ENCODE measurements at regions not wholly inside any gene's neighbourhood (a gene's known extent, or its start where the extent isn't known, plus 50 kb on each side); places are given as distances from the start of the nearest gene placed in this dataset.
"Not testable (repeated sequence)": the region's sequence is repeated elsewhere in the genome, so short reads cannot be mapped to it uniquely, and the experiment has no call there.

DNA sequence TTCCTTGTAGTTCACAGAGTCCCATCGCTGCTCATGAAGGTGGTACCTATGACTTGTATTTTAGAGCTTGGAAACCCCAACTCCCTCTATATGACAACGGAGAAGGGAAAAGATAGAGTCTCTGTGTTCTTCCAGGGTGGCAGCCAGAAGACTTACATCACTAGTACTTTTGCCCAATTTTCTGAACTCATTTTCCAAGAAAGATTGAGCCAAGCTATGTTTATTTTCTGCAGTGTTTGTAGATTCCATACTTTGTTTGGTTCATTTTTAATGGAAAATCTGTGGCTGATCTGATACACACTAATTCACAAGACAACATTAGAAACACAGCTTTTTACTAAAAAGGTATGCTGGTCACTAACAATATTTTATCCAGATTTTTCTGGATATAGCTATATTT is 60.2 kb upstream of the ATP5MC3 start:
- H3K4me3 ChIP-seq (ENCODE audit: low read length) = no peak overlapping the region
- intact Hi-C loops (cut with DNase I) = no loop called here
- H3K4me1 ChIP-seq (ENCODE audit: control insufficient read depth, insufficient read depth, low read length) = no peaks in the 10 kb centered on the region
- ATAC-seq (no peak), DNase-seq (no peak)
- no peaks in the 10 kb centered on the region for H3K27me3 ChIP-seq (ENCODE audit: control insufficient read depth, insufficient read depth)
- 80% methylated on average over 2 of the region's 2 CpGs for WGBS
- H3K9me3 ChIP-seq (ENCODE audit: control insufficient read depth, low read length) = no peaks in the 10 kb centered on the region
- no peak overlapping the region for H3K27ac ChIP-seq (ENCODE audit: low read length)

DNA sequence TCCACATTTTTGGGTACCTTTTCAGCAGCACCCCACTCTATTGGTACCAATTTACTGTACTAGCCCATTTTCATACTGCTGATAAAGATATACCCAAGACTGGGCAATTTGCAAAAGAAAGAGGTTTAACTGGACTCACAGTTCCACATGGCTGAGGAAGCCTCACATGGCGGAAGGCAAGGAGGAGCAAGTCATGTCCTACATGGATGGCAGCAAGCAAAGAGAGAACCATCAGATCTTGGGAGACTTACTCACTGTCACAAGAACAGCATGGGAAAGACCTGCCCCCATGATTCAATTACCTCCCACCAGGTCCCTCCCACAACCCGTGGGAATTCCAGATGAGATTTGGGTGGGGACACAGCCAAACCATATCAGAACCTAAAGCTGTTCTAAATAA is 58.5 kb upstream of the ATP5MC3 start:
- DNase-seq; H3K9me3 ChIP-seq (ENCODE audit: control insufficient read depth, low read length); H3K4me3 ChIP-seq (ENCODE audit: low read length); ATAC-seq; H3K4me1 ChIP-seq (ENCODE audit: control insufficient read depth, insufficient read depth, low read length); H3K27me3 ChIP-seq (ENCODE audit: control insufficient read depth, insufficient read depth); H3K27ac ChIP-seq (ENCODE audit: low read length); intact Hi-C loops (cut with DNase I): not testable (repeated sequence)
- WGBS = 91% methylated on average over 2 of the region's 2 CpGs

DNA sequence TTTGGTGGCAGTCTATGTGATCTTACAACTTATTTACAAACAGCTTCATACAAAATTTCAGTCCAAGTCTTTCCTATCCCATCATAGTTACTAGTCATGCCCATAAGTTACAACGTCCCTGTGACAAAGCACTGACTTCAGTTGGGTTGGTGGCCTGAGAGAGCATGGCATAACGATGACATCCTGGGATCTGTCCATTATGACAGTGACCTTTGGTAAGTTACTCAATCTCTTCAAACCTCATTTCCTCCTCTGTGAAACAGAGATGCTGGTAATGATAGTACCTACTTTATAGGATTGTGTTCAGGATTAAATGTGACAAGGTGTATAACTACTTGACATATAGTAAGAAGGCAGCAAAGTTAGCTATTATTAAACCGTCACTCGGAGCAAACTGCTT is 55.4 kb upstream of the ATP5MC3 start:
- WGBS = 84% methylated on average over 4 of the region's 4 CpGs
- no peak for DNase-seq
- H3K9me3 ChIP-seq (ENCODE audit: control insufficient read depth, low read length) = no peaks in the 10 kb centered on the region
- H3K4me1 ChIP-seq (ENCODE audit: control insufficient read depth, insufficient read depth, low read length) = no peaks in the 10 kb centered on the region
- no peak for ATAC-seq
- H3K27me3 ChIP-seq (ENCODE audit: control insufficient read depth, insufficient read depth) = no peaks in the 10 kb centered on the region
- no peak overlapping the region for H3K27ac ChIP-seq (ENCODE audit: low read length)
- no peak overlapping the region for H3K4me3 ChIP-seq (ENCODE audit: low read length)
- intact Hi-C loops (cut with DNase I) = no loop called here

DNA sequence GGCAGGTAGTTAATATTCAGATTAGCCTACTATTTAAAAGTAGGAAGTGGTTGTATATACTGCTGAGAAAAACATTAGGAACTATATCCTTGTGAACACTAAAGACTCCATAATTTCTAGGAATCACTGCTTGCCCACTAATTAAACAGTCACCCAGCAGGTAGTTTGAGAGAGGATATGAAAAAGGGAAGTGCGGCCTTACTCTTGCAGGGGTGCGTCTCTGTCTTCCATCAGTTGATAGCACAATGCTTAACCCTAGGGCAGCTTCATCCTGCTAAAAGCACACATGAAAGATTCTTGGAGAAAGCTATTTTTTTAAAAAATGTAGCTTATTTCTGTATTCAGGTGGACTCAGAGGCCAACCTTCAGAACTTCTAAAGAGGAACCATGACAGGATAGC is 53.1 kb upstream of the ATP5MC3 start:
- Histone ChIP-seq H3K27me3 (ENCODE audit: control insufficient read depth, insufficient read depth) (no peaks in the 10 kb centered on the region), H3K4me1 (ENCODE audit: control insufficient read depth, insufficient read depth, low read length) (no peaks in the 10 kb centered on the region), H3K4me3 (ENCODE audit: low read length) (no peak overlapping the region), H3K27ac (ENCODE audit: low read length) (no peak overlapping the region), H3K9me3 (ENCODE audit: control insufficient read depth, low read length) (no peaks in the 10 kb centered on the region)
- ATAC-seq (no peak), DNase-seq (no peak)
- WGBS = 90% methylated on average over 2 of the region's 2 CpGs
- intact Hi-C loops (cut with DNase I) = no loop called here

DNA sequence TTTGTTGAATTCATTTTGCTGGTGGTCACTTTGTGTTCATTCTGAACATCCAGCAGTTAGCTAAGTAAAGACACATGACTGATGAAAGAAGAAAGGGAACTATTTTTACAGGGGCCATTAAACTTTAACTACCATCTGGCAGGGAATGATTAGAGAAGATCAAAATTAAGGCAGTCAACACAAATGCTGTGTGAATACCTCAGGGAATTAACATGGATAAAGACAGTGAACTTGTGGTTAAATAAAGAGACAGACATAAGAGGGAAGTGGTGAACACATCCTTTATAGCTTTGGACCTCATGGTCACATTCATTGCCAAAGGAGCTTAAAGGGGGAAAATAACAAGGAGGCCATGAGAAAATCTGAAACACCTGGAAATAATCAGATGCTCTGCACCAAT is 52.6 kb upstream of the ATP5MC3 start:
- intact Hi-C loops (cut with DNase I) = no loop called here
- no peaks in the 10 kb centered on the region for H3K9me3 ChIP-seq (ENCODE audit: control insufficient read depth, low read length)
- H3K4me3 ChIP-seq (ENCODE audit: low read length) = no peak overlapping the region
- no peak overlapping the region for H3K27ac ChIP-seq (ENCODE audit: low read length)
- H3K27me3 ChIP-seq (ENCODE audit: control insufficient read depth, insufficient read depth) = no peaks in the 10 kb centered on the region
- ATAC-seq (no peak), DNase-seq (no peak)
- H3K4me1 ChIP-seq (ENCODE audit: control insufficient read depth, insufficient read depth, low read length) = no peaks in the 10 kb centered on the region

DNA sequence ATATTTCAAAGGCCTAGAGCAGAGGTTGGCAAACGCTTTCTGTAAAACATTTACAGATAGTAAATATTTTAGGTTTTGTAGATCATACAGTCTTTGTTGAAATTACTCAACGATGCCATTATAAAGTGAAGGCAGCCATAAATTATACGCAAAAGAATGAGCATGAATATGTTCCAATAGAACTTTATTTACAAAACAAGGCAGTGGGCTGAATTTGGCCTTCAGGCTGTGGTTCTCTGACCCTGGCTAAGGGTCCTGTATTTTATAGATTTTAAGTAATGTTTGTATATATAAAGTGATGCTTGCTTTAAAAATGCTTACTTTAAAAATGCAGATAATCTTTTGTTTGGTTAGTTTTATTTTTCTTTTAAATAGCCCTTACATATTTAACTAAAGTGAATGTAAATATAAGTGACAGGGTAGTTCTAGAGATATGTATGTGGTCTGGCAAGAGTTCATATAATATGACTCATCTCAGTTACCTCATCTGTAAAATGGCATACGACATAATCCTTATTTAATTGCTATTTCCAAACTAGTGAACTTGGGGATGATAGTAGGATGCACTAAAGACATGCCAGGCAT is 51.7 kb upstream of the ATP5MC3 start:
- 55% methylated on average over 4 of the region's 4 CpGs for WGBS
- intact Hi-C loops (cut with DNase I) = no loop called here
- H3K4me3 ChIP-seq (ENCODE audit: low read length) = no peak overlapping the region
- no peak overlapping the region for H3K27ac ChIP-seq (ENCODE audit: low read length)
- no peak for DNase-seq
- H3K27me3 ChIP-seq (ENCODE audit: control insufficient read depth, insufficient read depth) = no peaks in the 10 kb centered on the region
- no peak for ATAC-seq
- H3K4me1 ChIP-seq (ENCODE audit: control insufficient read depth, insufficient read depth, low read length) = no peaks in the 10 kb centered on the region
- H3K9me3 ChIP-seq (ENCODE audit: control insufficient read depth, low read length) = no peaks in the 10 kb centered on the region
